Lower leg skin (tissue), 4 donors: ENCODE measurements at regions not wholly inside any gene's neighbourhood (a gene's known extent, or its start where the extent isn't known, plus 50 kb on each side); places are given as distances from the start of the nearest gene placed in this dataset.

Source experiments
- DNase-seq, 2 donors: peaks; one replicate each; pipeline ENCODE4 v3.0.0-alpha.2; 2019; ENCODE audit warnings: low spot score in 2 of 2
- H3K4me3 ChIP-seq: fragments of 200-600 bp; sonication (generic); 2 replicates; pipeline ENCODE4 v1.5.1; 2017; ENCODE audit warnings: mild to moderate bottlenecking, low read depth; ENCODE audit not compliant: poor library complexity, severe bottlenecking
- CTCF ChIP-seq, 3 donors: fragments of 450-650 bp; IDR thresholded peaks; one replicate each; pipeline ENCODE4 v1.5.1; 2016; ENCODE audit warnings: antibody characterized with exemption in 3 of 3, mild to moderate bottlenecking in 3 of 3, moderate library complexity in 2 of 3
- POLR2A ChIP-seq, 2 donors: fragments of 450-650 bp; IDR thresholded peaks; one replicate each; pipeline ENCODE4 v1.6.1; 2016 to 2017; ENCODE audit warnings: antibody characterized with exemption in 2 of 2, mild to moderate bottlenecking in 1 of 2, moderate library complexity in 1 of 2
- WGBS, 2 donors: methylation state at CpG; one replicate each; pipeline ENCODE4 v1.1.5; 2018; 5-methylcytosine and 5-hydroxymethylcytosine counted together
- intact Hi-C: fragments of 100-400 bp; cut with DNase I; formaldehyde crosslinking; loops from one replicate; pipeline ENCODE4 v1.15.0; 2023; ENCODE audit warnings: low total_unique reads

- no peak overlapping the region for H3K4me3 ChIP-seq
- no peak for TF ChIP-seq CTCF (IDR thresholded peaks at IDR 0.05)
- no peak for TF ChIP-seq POLR2A (IDR thresholded peaks at IDR 0.05)
- intact Hi-C loops, result no loop called here
- WGBS, 2 donors, result 65 to 78% methylated on average over 2 of the region's 2 CpGs
- DNase-seq, result no peak
Measured at GRCh38 chr12:41970744-41971143, 173.9 kb downstream of the GXYLT1 start.

GRCh38 chr12:41968599-41968998 lies 176.1 kb downstream of the GXYLT1 start:
- TF ChIP-seq POLR2A (IDR thresholded peaks at IDR 0.05), result no peak
- no peak for TF ChIP-seq CTCF (IDR thresholded peaks at IDR 0.05)
- intact Hi-C loops, result no loop called here
- no peak overlapping the region for H3K4me3 ChIP-seq
- DNase-seq, result no peak

- intact Hi-C loops, result no loop called here
- no peak overlapping the region for H3K4me3 ChIP-seq
- DNase-seq, result no peak
- 76 to 78% methylated on average over 14 of the region's 14 CpGs for WGBS, 2 donors
- TF ChIP-seq POLR2A (IDR thresholded peaks at IDR 0.05) (no peak), CTCF (IDR thresholded peaks at IDR 0.05) (no peak)
Measured at GRCh38 chr12:41967668-41968500, 176.8 kb downstream of the GXYLT1 start.

- no peak overlapping the region for H3K4me3 ChIP-seq
- no peak for DNase-seq
- WGBS, 2 donors, result 95 to 96% methylated on average over 2 of the region's 2 CpGs
- intact Hi-C loops, result no loop called here
- TF ChIP-seq POLR2A (IDR thresholded peaks at IDR 0.05), result no peak
- no peak for TF ChIP-seq CTCF (IDR thresholded peaks at IDR 0.05)
Measured at GRCh38 chr12:41966916-41967315, 177.8 kb downstream of the GXYLT1 start.

- WGBS, 2 donors, result 39 to 43% methylated on average over 2 of the region's 2 CpGs
- no peak overlapping the region for H3K4me3 ChIP-seq
- intact Hi-C loops, result no loop called here
- no peak for DNase-seq
- no peak for TF ChIP-seq POLR2A (IDR thresholded peaks at IDR 0.05)
- TF ChIP-seq CTCF (IDR thresholded peaks at IDR 0.05), result no peak
Measured at GRCh38 chr12:41966001-41966400, 178.7 kb downstream of the GXYLT1 start.

GRCh38 chr12:41963398-41963797 lies 181.3 kb downstream of the GXYLT1 start:
- no peak overlapping the region for H3K4me3 ChIP-seq
- WGBS, 2 donors, result 71 to 79% methylated on average over 2 of the region's 2 CpGs
- no peak for DNase-seq
- intact Hi-C loops, result no loop called here
- TF ChIP-seq CTCF (IDR thresholded peaks at IDR 0.05), result no peak
- no peak for TF ChIP-seq POLR2A (IDR thresholded peaks at IDR 0.05)
